ENCODE measurements at regions not wholly inside any gene's neighbourhood (a gene's known extent, or its start where the extent isn't known, plus 50 kb on each side); places are given as distances from the start of the nearest gene placed in this dataset.

GRCh38 chr9:80074439-80074838 is 502.7 kb downstream of the TLE4 start:
- TF ChIP-seq CTCF (IDR thresholded peaks at IDR 0.05) = no peak
- ATAC-seq (ENCODE audit: low FRiP score) (peak; percentile 62), DNase-seq (ENCODE audit: low spot score) (no peak)

- DNase-seq (ENCODE audit: low spot score) = no peak
- TF ChIP-seq CTCF (IDR thresholded peaks at IDR 0.05) = no peak
- ATAC-seq (ENCODE audit: low FRiP score) = no peak
Measured at GRCh38 chr9:80072451-80072850, 500.7 kb downstream of the TLE4 start.

- ATAC-seq (ENCODE audit: low FRiP score) (no peak), DNase-seq (ENCODE audit: low spot score) (no peak)
- no peak for TF ChIP-seq CTCF (IDR thresholded peaks at IDR 0.05)
Measured at GRCh38 chr9:80070071-80070742, 498.4 kb downstream of the TLE4 start.

- ATAC-seq (ENCODE audit: low FRiP score) (no peak), DNase-seq (ENCODE audit: low spot score) (no peak)
- no peak for TF ChIP-seq CTCF (IDR thresholded peaks at IDR 0.05)
Measured at GRCh38 chr9:80066931-80067330, 495.2 kb downstream of the TLE4 start.

- no peak for DNase-seq (ENCODE audit: low spot score)
- no peak for TF ChIP-seq CTCF (IDR thresholded peaks at IDR 0.05)
- no peak for ATAC-seq (ENCODE audit: low FRiP score)
Measured at GRCh38 chr9:80062567-80062966, 490.8 kb downstream of the TLE4 start.

GRCh38 chr9:80061940-80062339 is 490.2 kb downstream of the TLE4 start:
- no peak for TF ChIP-seq CTCF (IDR thresholded peaks at IDR 0.05)
- ATAC-seq (ENCODE audit: low FRiP score) = no peak
- DNase-seq (ENCODE audit: low spot score) = no peak

GRCh38 chr9:80061096-80061495 is 489.3 kb downstream of the TLE4 start:
- no peak for ATAC-seq (ENCODE audit: low FRiP score)
- TF ChIP-seq CTCF (IDR thresholded peaks at IDR 0.05) = no peak

More at GRCh38 chr9:80061096-80061495, 489.3 kb downstream of the TLE4 start:
- no peak for DNase-seq (ENCODE audit: low spot score)
